ENCODE measurements at regions not wholly inside any gene's neighbourhood (a gene's known extent, or its start where the extent isn't known, plus 50 kb on each side); places are given as distances from the start of the nearest gene placed in this dataset.
A peak's percentile ranks its signal among the peaks of the same experiment; 100 is the strongest.
"Not testable (repeated sequence)": the region's sequence is repeated elsewhere in the genome, so short reads cannot be mapped to it uniquely, and the experiment has no call there.

GRCh38 chr5:108696951-108697715 lies 50.6 kb upstream of the FER start:
- no peak for FAIRE-seq

GRCh38 chr5:108696407-108696806 lies 51.3 kb upstream of the FER start:
- DNase-seq (ENCODE audit: insufficient read length, low spot score) (no peak), FAIRE-seq (no peak)

More at GRCh38 chr5:108696951-108697715, 50.6 kb upstream of the FER start:
- DNase-seq (ENCODE audit: insufficient read length, low spot score) = no peak

GRCh38 chr5:108688485-108688884 lies 59.2 kb upstream of the FER start:
- no peak for FAIRE-seq
- no peak for DNase-seq (ENCODE audit: insufficient read length, low spot score)

- DNase-seq (ENCODE audit: insufficient read length, low spot score) (no peak), FAIRE-seq (no peak)
Measured at GRCh38 chr5:108687595-108688200, 60.0 kb upstream of the FER start.

- DNase-seq (ENCODE audit: insufficient read length, low spot score) (no peak), FAIRE-seq (no peak)
Measured at GRCh38 chr5:108686676-108687075, 61.0 kb upstream of the FER start.

GRCh38 chr5:108685448-108686216 lies 62.1 kb upstream of the FER start:
- DNase-seq (ENCODE audit: insufficient read length, low spot score); FAIRE-seq: not testable (repeated sequence)

GRCh38 chr5:108681079-108681921 lies 66.4 kb upstream of the FER start:
- DNase-seq (ENCODE audit: insufficient read length, low spot score) (peak; percentile 65), FAIRE-seq (no peak)

- FAIRE-seq = no peak
Measured at GRCh38 chr5:108678091-108678490, 69.6 kb upstream of the FER start.

GRCh38 chr5:108675736-108676135 lies 72.0 kb upstream of the FER start:
- no peak for DNase-seq (ENCODE audit: insufficient read length, low spot score)
- no peak for FAIRE-seq

More at GRCh38 chr5:108678091-108678490, 69.6 kb upstream of the FER start:
- no peak for DNase-seq (ENCODE audit: insufficient read length, low spot score)

GRCh38 chr5:108672639-108673038 lies 75.1 kb upstream of the FER start:
- FAIRE-seq = no peak

GRCh38 chr5:108670591-108671289 lies 77.0 kb upstream of the FER start:
- DNase-seq (ENCODE audit: insufficient read length, low spot score) = no peak
- no peak for FAIRE-seq

More at GRCh38 chr5:108672639-108673038, 75.1 kb upstream of the FER start:
- no peak for DNase-seq (ENCODE audit: insufficient read length, low spot score)

- FAIRE-seq = no peak
Measured at GRCh38 chr5:108669462-108669861, 78.2 kb upstream of the FER start.

GRCh38 chr5:108661590-108662219 lies 86.0 kb upstream of the FER start:
- FAIRE-seq = no peak
- DNase-seq (ENCODE audit: insufficient read length, low spot score) = no peak

More at GRCh38 chr5:108669462-108669861, 78.2 kb upstream of the FER start:
- DNase-seq (ENCODE audit: insufficient read length, low spot score) = no peak

GRCh38 chr5:108661024-108661423 lies 86.7 kb upstream of the FER start:
- DNase-seq (ENCODE audit: insufficient read length, low spot score) = no peak
- no peak for FAIRE-seq

- FAIRE-seq (no peak), DNase-seq (ENCODE audit: insufficient read length, low spot score) (no peak)
Measured at GRCh38 chr5:108660291-108660690, 87.4 kb upstream of the FER start.

GRCh38 chr5:108659531-108659930 lies 88.2 kb upstream of the FER start:
- DNase-seq (ENCODE audit: insufficient read length, low spot score) (no peak), FAIRE-seq (no peak)

- FAIRE-seq (no peak), DNase-seq (ENCODE audit: insufficient read length, low spot score) (peak; percentile 38)
Measured at GRCh38 chr5:108655750-108656450, 91.8 kb upstream of the FER start.

- no peak for FAIRE-seq
- no peak for DNase-seq (ENCODE audit: insufficient read length, low spot score)
Measured at GRCh38 chr5:108654051-108654450, 93.6 kb upstream of the FER start.

- DNase-seq (ENCODE audit: insufficient read length, low spot score) (no peak), FAIRE-seq (no peak)
Measured at GRCh38 chr5:108653201-108653600, 94.5 kb upstream of the FER start.

Data from HTR-8/SVneo (cell line).